ENCODE measurements at regions not wholly inside any gene's neighbourhood (a gene's known extent, or its start where the extent isn't known, plus 50 kb on each side); places are given as distances from the start of the nearest gene placed in this dataset.

DNA sequence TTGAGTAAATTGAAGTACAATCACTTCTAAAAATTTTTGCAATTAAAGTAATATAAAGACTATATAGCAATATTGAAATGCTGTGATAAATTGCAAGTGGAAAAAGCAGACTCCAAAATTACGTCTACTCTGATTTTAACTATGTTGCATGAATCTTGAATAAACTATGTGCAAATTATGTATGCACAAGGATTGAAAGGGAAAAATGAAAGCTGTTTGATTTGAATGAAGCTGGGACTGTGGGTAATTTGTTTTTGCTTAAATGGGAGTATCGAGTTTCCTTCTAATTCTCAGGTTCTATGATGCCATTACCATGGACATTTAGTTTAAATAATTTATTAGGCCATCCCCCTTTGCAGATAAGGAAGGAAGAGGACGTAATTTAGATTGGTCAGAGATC lies 198.7 kb upstream of the MYLIP start:
- no peak overlapping the region for H3K4me3 ChIP-seq (ENCODE audit: low read depth in 2 of 2, low read length in 1 of 2)
- H3K9me2 ChIP-seq: no peaks in the 10 kb centered on the region
- WGBS (ENCODE audit: low lambda C conversion rate): 30% methylated on average over 3 of the region's 3 CpGs
- H3K79me2 ChIP-seq (ENCODE audit: insufficient read depth): no peaks in the 10 kb centered on the region
- no peak overlapping the region for H3K4me2 ChIP-seq
- no peaks in the 10 kb centered on the region for H4K20me1 ChIP-seq (ENCODE audit: insufficient read depth)
- ChIA-PET CTCF (interaction anchor here (1.6 kb wide), 1 partner anchor 36 kb away, joined by 3 read pairs; no protein-coding TSS in a partner anchor), POLR2A (no interaction called here)
- no peaks in the 10 kb centered on the region for H3K4me1 ChIP-seq (ENCODE audit: control insufficient read depth in 1 of 2, insufficient read depth in 2 of 2, low read depth in 1 of 2, low read length in 1 of 2)
- no peak for DNase-seq
- H3K36me3 ChIP-seq (replicated peaks in 1 of 2; ENCODE audit: control insufficient read depth in 1 of 2, insufficient read depth in 2 of 2, low read length in 1 of 2): no peaks in the 10 kb centered on the region
- H3F3A ChIP-seq (replicated peaks; ENCODE audit: insufficient read depth): no peaks in the 10 kb centered on the region
- H3K9me3 ChIP-seq: no peaks in the 10 kb centered on the region
- H3K9ac ChIP-seq: no peak overlapping the region
- H3K27me3 ChIP-seq (ENCODE audit: insufficient read depth): no peaks in the 10 kb centered on the region
- no peak overlapping the region for H3K27ac ChIP-seq (ENCODE audit: low read depth in 2 of 2, low read length in 1 of 2)
- TF ChIP-seq GATA2 (CRISPR knock-in tag; IDR thresholded peaks at IDR 0.05) (no peak), TCF12 (IDR thresholded peaks at IDR 0.05) (no peak), MEF2A (IDR thresholded peaks at IDR 0.05; ENCODE audit: borderline replicate concordance, low read depth) (no peak)
- TF ChIP-seq, protein P1, sequence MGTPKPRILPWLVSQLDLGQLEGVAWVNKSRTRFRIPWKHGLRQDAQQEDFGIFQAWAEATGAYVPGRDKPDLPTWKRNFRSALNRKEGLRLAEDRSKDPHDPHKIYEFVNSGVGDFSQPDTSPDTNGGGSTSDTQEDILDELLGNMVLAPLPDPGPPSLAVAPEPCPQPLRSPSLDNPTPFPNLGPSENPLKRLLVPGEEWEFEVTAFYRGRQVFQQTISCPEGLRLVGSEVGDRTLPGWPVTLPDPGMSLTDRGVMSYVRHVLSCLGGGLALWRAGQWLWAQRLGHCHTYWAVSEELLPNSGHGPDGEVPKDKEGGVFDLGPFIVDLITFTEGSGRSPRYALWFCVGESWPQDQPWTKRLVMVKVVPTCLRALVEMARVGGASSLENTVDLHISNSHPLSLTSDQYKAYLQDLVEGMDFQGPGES (IDR thresholded peaks at IDR 0.05; ENCODE audit: low read depth, low read length): no peak
- TF ChIP-seq, protein P2, sequence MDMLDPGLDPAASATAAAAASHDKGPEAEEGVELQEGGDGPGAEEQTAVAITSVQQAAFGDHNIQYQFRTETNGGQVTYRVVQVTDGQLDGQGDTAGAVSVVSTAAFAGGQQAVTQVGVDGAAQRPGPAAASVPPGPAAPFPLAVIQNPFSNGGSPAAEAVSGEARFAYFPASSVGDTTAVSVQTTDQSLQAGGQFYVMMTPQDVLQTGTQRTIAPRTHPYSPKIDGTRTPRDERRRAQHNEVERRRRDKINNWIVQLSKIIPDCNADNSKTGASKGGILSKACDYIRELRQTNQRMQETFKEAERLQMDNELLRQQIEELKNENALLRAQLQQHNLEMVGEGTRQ (IDR thresholded peaks at IDR 0.05; ENCODE audit: borderline replicate concordance, low read depth, low read length): no peak
- no peak overlapping the region for H2AFZ ChIP-seq (ENCODE audit: low read depth)

DNA sequence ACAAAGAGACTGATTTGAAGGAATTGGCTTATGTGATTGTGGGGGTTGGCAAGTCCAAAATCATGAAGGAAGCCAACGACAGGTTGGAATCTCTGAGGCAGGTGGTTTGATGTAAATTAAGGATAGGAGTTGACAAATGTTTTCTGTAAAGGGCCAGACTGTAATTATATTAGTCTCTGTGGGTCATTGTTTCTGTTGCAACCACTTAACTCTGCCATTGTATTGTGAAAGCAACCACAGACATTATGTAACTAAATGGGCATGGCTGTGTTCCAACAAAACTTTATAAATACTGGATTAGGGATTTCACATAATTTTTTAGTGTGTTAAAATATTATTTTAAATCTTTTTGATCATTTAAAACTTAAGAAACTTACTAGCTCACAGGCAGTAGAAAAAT lies 199.2 kb upstream of the MYLIP start:
- H3K79me2 ChIP-seq (ENCODE audit: insufficient read depth): no peaks in the 10 kb centered on the region
- DNase-seq: no peak

More for the DNA sequence above, 199.2 kb upstream of the MYLIP start:
- POLR2A ChIA-PET: no interaction called here
- no peak overlapping the region for H3K4me3 ChIP-seq (ENCODE audit: low read depth in 2 of 2, low read length in 1 of 2)
- H3K4me2 ChIP-seq: no peak overlapping the region
- H3F3A ChIP-seq (replicated peaks; ENCODE audit: insufficient read depth): no peaks in the 10 kb centered on the region
- 10% methylated on average over 1 of the region's 1 CpG for WGBS (ENCODE audit: low lambda C conversion rate)
- TF ChIP-seq FOSL2 (IDR thresholded peaks at IDR 0.05; ENCODE audit: borderline replicate concordance, low read depth) (no peak), ELF1 (IDR thresholded peaks at IDR 0.05) (no peak), RFX5 (IDR thresholded peaks at IDR 0.05; ENCODE audit: low read length) (no peak), JUND (IDR thresholded peaks at IDR 0.05) (no peak), FOXJ3 (CRISPR knock-in tag; IDR thresholded peaks at IDR 0.05) (no peak), MXI1 (IDR thresholded peaks at IDR 0.05; ENCODE audit: low read depth, low read length) (no peak), YY1 (IDR thresholded peaks at IDR 0.05; ENCODE audit: low read depth) (no peak), RCOR1 (IDR thresholded peaks at IDR 0.05; ENCODE audit: low read length) (no peak), EP300 (IDR thresholded peaks at IDR 0.05; ENCODE audit: borderline replicate concordance in 1 of 2, low read depth in 1 of 2, low read length in 1 of 2) (no peak), TEAD4 (IDR thresholded peaks at IDR 0.05; ENCODE audit: borderline replicate concordance, insufficient read depth) (no peak), POLR2AphosphoS5 (IDR thresholded peaks at IDR 0.05; ENCODE audit: low read depth, low read length) (no peak)
- TF ChIP-seq, protein P2 (IDR thresholded peaks at IDR 0.05; ENCODE audit: borderline replicate concordance, low read depth, low read length): no peak
- TF ChIP-seq, protein P3, sequence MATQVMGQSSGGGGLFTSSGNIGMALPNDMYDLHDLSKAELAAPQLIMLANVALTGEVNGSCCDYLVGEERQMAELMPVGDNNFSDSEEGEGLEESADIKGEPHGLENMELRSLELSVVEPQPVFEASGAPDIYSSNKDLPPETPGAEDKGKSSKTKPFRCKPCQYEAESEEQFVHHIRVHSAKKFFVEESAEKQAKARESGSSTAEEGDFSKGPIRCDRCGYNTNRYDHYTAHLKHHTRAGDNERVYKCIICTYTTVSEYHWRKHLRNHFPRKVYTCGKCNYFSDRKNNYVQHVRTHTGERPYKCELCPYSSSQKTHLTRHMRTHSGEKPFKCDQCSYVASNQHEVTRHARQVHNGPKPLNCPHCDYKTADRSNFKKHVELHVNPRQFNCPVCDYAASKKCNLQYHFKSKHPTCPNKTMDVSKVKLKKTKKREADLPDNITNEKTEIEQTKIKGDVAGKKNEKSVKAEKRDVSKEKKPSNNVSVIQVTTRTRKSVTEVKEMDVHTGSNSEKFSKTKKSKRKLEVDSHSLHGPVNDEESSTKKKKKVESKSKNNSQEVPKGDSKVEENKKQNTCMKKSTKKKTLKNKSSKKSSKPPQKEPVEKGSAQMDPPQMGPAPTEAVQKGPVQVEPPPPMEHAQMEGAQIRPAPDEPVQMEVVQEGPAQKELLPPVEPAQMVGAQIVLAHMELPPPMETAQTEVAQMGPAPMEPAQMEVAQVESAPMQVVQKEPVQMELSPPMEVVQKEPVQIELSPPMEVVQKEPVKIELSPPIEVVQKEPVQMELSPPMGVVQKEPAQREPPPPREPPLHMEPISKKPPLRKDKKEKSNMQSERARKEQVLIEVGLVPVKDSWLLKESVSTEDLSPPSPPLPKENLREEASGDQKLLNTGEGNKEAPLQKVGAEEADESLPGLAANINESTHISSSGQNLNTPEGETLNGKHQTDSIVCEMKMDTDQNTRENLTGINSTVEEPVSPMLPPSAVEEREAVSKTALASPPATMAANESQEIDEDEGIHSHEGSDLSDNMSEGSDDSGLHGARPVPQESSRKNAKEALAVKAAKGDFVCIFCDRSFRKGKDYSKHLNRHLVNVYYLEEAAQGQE (IDR thresholded peaks at IDR 0.05; ENCODE audit: low read depth, low read length): no peak
- TF ChIP-seq, protein P4, sequence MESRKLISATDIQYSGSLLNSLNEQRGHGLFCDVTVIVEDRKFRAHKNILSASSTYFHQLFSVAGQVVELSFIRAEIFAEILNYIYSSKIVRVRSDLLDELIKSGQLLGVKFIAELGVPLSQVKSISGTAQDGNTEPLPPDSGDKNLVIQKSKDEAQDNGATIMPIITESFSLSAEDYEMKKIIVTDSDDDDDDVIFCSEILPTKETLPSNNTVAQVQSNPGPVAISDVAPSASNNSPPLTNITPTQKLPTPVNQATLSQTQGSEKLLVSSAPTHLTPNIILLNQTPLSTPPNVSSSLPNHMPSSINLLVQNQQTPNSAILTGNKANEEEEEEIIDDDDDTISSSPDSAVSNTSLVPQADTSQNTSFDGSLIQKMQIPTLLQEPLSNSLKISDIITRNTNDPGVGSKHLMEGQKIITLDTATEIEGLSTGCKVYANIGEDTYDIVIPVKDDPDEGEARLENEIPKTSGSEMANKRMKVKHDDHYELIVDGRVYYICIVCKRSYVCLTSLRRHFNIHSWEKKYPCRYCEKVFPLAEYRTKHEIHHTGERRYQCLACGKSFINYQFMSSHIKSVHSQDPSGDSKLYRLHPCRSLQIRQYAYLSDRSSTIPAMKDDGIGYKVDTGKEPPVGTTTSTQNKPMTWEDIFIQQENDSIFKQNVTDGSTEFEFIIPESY (IDR thresholded peaks at IDR 0.05; ENCODE audit: borderline replicate concordance, low read depth): no peak
- H3K27ac ChIP-seq (ENCODE audit: low read depth in 2 of 2, low read length in 1 of 2): no peak overlapping the region
- H3K9me3 ChIP-seq: no peaks in the 10 kb centered on the region
- no peak overlapping the region for H3K9ac ChIP-seq
- H3K9me2 ChIP-seq: no peaks in the 10 kb centered on the region
- no peaks in the 10 kb centered on the region for H3K4me1 ChIP-seq (ENCODE audit: control insufficient read depth in 1 of 2, insufficient read depth in 2 of 2, low read depth in 1 of 2, low read length in 1 of 2)
- no peaks in the 10 kb centered on the region for H4K20me1 ChIP-seq (ENCODE audit: insufficient read depth)
- H3K27me3 ChIP-seq (ENCODE audit: insufficient read depth): no peaks in the 10 kb centered on the region
- no peaks in the 10 kb centered on the region for H3K36me3 ChIP-seq (replicated peaks in 1 of 2; ENCODE audit: control insufficient read depth in 1 of 2, insufficient read depth in 2 of 2, low read length in 1 of 2)
- CTCF ChIA-PET: interaction anchor here (1.6 kb wide), 1 partner anchor 35 kb away, joined by 3 read pairs; no protein-coding TSS in a partner anchor
- no peak overlapping the region for H2AFZ ChIP-seq (ENCODE audit: low read depth)
